ENCODE measurements at regions not wholly inside any gene's neighbourhood (a gene's known extent, or its start where the extent isn't known, plus 50 kb on each side); places are given as distances from the start of the nearest gene placed in this dataset.
"Not testable (repeated sequence)": the region's sequence is repeated elsewhere in the genome, so short reads cannot be mapped to it uniquely, and the experiment has no call there.

GRCh38 chr6:4209196-4209595, 73.8 kb upstream of the ECI2 start:
- Histone ChIP-seq H3K27me3 (ENCODE audit: control insufficient read depth, insufficient read depth, low read length, poor library complexity, severe bottlenecking) (no peaks in the 10 kb centered on the region), H3K4me1 (ENCODE audit: control insufficient read depth, insufficient read depth, low read length) (no peaks in the 10 kb centered on the region), H3K4me3 (ENCODE audit: insufficient read depth, low read depth, low read length) (no peak overlapping the region), H3K27ac (ENCODE audit: insufficient read depth, low read depth, low read length, poor library complexity, severe bottlenecking) (no peak overlapping the region), H3K9me3 (ENCODE audit: control insufficient read depth, low read length) (no peaks in the 10 kb centered on the region), H3K36me3 (ENCODE audit: control insufficient read depth, insufficient read depth, low read length) (no peaks in the 10 kb centered on the region)
- WGBS, 2 experiments, result 90 to 98% methylated on average over 2 of the region's 2 CpGs

DNA sequence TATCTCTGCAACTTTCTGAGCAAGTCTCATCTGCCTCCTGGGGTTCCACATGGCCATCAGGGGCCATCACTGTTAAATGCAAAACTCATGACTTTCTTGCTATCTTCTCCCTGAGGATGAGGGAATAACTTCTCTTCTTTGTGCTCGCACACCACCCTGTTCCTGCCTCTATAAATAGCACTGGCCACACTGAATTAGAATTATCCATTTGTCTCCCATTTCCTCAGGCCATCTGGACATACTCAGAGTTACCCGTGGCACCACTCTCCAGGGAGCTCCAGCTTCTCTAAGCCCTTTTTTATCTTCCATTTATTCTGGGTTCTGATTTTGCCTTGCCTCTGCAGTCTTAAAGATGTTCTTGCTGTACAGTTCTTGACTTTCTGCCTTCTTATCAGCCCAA, 72.8 kb upstream of the ECI2 start:
- WGBS, 2 experiments, result 91 to 93% methylated on average over 2 of the region's 2 CpGs

DNA sequence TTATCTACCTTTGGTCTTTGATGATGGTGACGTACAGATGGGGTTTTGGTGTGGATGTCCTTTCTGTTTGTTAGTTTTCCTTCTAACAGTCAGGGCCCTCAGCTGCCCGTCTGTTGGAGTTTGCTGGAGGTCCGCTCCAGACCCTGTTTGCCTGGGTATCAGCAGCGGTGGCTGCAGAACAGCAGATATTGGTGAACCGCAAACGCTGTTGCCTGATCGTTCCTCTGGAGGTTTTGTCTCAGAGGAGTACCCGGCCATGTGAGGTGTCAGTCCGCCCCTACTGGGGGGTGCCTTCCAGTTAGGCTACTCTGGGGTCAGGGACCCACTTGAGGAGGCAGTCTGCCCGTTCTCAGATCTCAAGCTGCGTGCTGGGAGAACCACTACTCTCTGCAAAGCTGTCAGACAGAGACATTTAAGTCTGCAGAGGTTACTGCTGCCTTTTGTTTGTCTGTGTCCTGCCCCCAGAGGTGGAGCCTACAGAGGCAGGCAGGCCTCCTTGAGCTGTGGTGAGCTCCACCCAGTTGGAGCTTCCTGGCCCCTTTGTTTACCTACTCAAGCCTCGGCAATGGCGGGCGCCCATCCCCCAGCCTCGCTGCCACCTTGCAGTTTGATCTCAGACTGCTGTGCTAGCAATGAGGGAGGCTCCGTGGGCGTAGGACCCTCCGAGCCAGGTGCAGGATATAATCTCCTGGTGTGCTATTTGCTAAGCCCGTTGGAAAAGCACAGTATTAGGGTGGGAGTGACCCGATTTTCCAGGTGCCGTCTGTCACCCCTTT, 68.5 kb upstream of the ECI2 start:
- H3K4me1 ChIP-seq (ENCODE audit: control insufficient read depth, insufficient read depth, low read length); H3K4me3 ChIP-seq (ENCODE audit: insufficient read depth, low read depth, low read length); H3K36me3 ChIP-seq (ENCODE audit: control insufficient read depth, insufficient read depth, low read length); H3K27me3 ChIP-seq (ENCODE audit: control insufficient read depth, insufficient read depth, low read length, poor library complexity, severe bottlenecking); H3K9me3 ChIP-seq (ENCODE audit: control insufficient read depth, low read length); H3K27ac ChIP-seq (ENCODE audit: insufficient read depth, low read depth, low read length, poor library complexity, severe bottlenecking): not testable (repeated sequence)
- 94 to 95% methylated on average over 21 of the region's 21 CpGs for WGBS, 2 experiments

More for the DNA sequence above, 72.8 kb upstream of the ECI2 start:
- Histone ChIP-seq H3K27me3 (ENCODE audit: control insufficient read depth, insufficient read depth, low read length, poor library complexity, severe bottlenecking) (no peaks in the 10 kb centered on the region), H3K27ac (ENCODE audit: insufficient read depth, low read depth, low read length, poor library complexity, severe bottlenecking) (no peak overlapping the region), H3K9me3 (ENCODE audit: control insufficient read depth, low read length) (no peaks in the 10 kb centered on the region), H3K4me3 (ENCODE audit: insufficient read depth, low read depth, low read length) (no peak overlapping the region), H3K4me1 (ENCODE audit: control insufficient read depth, insufficient read depth, low read length) (no peaks in the 10 kb centered on the region), H3K36me3 (ENCODE audit: control insufficient read depth, insufficient read depth, low read length) (no peaks in the 10 kb centered on the region)

DNA sequence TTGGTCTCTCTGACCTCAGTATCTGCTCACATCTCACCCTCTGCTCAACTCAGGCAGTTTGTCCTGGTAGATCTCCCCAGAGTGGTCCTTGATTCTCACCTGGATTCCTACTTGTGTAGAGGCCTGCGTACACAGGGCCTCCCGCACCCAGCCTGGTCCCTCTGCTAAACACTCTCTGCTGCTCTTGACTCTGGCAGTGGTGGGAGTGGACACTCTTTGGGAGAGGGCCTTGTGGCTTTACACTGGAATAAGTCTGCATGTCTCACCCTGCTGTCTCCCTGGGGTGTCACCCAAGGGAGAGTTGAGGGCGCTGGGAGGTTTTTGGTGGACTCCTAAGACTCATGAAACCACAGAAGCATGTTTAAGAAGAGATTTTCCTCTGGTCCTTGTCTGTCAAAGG, 57.3 kb upstream of the ECI2 start:
- H3K4me3 ChIP-seq (ENCODE audit: insufficient read depth, low read depth, low read length), result no peak overlapping the region
- H3K36me3 ChIP-seq (ENCODE audit: control insufficient read depth, insufficient read depth, low read length), result no peaks in the 10 kb centered on the region
- H3K9me3 ChIP-seq (ENCODE audit: control insufficient read depth, low read length), result no peaks in the 10 kb centered on the region
- no peak overlapping the region for H3K27ac ChIP-seq (ENCODE audit: insufficient read depth, low read depth, low read length, poor library complexity, severe bottlenecking)
- WGBS, 2 experiments, result 94 to 95% methylated on average over 3 of the region's 3 CpGs
- no peaks in the 10 kb centered on the region for H3K27me3 ChIP-seq (ENCODE audit: control insufficient read depth, insufficient read depth, low read length, poor library complexity, severe bottlenecking)
- H3K4me1 ChIP-seq (ENCODE audit: control insufficient read depth, insufficient read depth, low read length), result no peaks in the 10 kb centered on the region

GRCh38 chr6:4192173-4192572, 56.8 kb upstream of the ECI2 start:
- Histone ChIP-seq H3K4me1 (ENCODE audit: control insufficient read depth, insufficient read depth, low read length) (no peaks in the 10 kb centered on the region), H3K27ac (ENCODE audit: insufficient read depth, low read depth, low read length, poor library complexity, severe bottlenecking) (no peak overlapping the region), H3K4me3 (ENCODE audit: insufficient read depth, low read depth, low read length) (no peak overlapping the region), H3K27me3 (ENCODE audit: control insufficient read depth, insufficient read depth, low read length, poor library complexity, severe bottlenecking) (no peaks in the 10 kb centered on the region), H3K36me3 (ENCODE audit: control insufficient read depth, insufficient read depth, low read length) (no peaks in the 10 kb centered on the region), H3K9me3 (ENCODE audit: control insufficient read depth, low read length) (no peaks in the 10 kb centered on the region)
- WGBS, 2 experiments, result 89 to 94% methylated on average over 1 of the region's 1 CpG

DNA sequence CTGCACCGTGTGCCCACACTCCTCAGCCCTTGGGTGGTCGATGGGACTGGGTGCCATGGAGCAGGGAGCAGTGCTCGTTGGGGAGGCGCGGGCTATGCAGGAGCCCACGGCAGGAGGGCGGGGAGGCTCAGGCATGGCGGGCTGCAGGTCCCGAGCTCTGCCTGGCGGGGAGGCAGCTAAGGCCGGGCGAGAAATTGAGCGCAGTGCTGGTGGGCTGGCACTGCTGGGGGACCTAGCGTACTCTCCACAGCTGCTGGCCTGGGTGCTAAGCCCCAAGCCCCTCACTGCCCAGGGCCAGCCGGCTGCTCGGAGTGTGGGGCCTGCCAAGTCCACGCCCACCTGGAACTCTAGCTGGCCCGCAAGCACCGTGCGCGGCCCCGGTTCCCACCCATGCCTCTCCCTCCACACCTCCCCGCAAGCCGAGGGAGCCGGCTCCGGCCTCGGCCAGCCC, 55.9 kb upstream of the ECI2 start:
- Histone ChIP-seq H3K36me3 (ENCODE audit: control insufficient read depth, insufficient read depth, low read length) (no peaks in the 10 kb centered on the region), H3K27me3 (ENCODE audit: control insufficient read depth, insufficient read depth, low read length, poor library complexity, severe bottlenecking) (no peaks in the 10 kb centered on the region), H3K4me1 (ENCODE audit: control insufficient read depth, insufficient read depth, low read length) (no peaks in the 10 kb centered on the region), H3K4me3 (ENCODE audit: insufficient read depth, low read depth, low read length) (no peak overlapping the region), H3K27ac (ENCODE audit: insufficient read depth, low read depth, low read length, poor library complexity, severe bottlenecking) (no peak overlapping the region), H3K9me3 (ENCODE audit: control insufficient read depth, low read length) (no peaks in the 10 kb centered on the region)
- WGBS, 2 experiments, result 96 to 98% methylated on average over 27 of the region's 27 CpGs

- Histone ChIP-seq H3K4me3 (ENCODE audit: insufficient read depth, low read depth, low read length) (no peak overlapping the region), H3K9me3 (ENCODE audit: control insufficient read depth, low read length) (no peaks in the 10 kb centered on the region), H3K4me1 (ENCODE audit: control insufficient read depth, insufficient read depth, low read length) (no peaks in the 10 kb centered on the region), H3K27me3 (ENCODE audit: control insufficient read depth, insufficient read depth, low read length, poor library complexity, severe bottlenecking) (no peaks in the 10 kb centered on the region), H3K36me3 (ENCODE audit: control insufficient read depth, insufficient read depth, low read length) (no peaks in the 10 kb centered on the region), H3K27ac (ENCODE audit: insufficient read depth, low read depth, low read length, poor library complexity, severe bottlenecking) (no peak overlapping the region)
- WGBS, 2 experiments, result 95% methylated on average over 10 of the region's 10 CpGs
Observed at GRCh38 chr6:4189249-4189648, 53.9 kb upstream of the ECI2 start.

- Histone ChIP-seq H3K36me3 (ENCODE audit: control insufficient read depth, insufficient read depth, low read length) (no peaks in the 10 kb centered on the region), H3K27ac (ENCODE audit: insufficient read depth, low read depth, low read length, poor library complexity, severe bottlenecking) (no peak overlapping the region)
Observed at GRCh38 chr6:4188801-4189200, 53.4 kb upstream of the ECI2 start.

GRCh38 chr6:4187480-4187879, 52.1 kb upstream of the ECI2 start:
- Histone ChIP-seq H3K36me3 (ENCODE audit: control insufficient read depth, insufficient read depth, low read length) (no peaks in the 10 kb centered on the region), H3K4me3 (ENCODE audit: insufficient read depth, low read depth, low read length) (no peak overlapping the region), H3K4me1 (ENCODE audit: control insufficient read depth, insufficient read depth, low read length) (no peaks in the 10 kb centered on the region), H3K27me3 (ENCODE audit: control insufficient read depth, insufficient read depth, low read length, poor library complexity, severe bottlenecking) (no peaks in the 10 kb centered on the region), H3K9me3 (ENCODE audit: control insufficient read depth, low read length) (no peaks in the 10 kb centered on the region), H3K27ac (ENCODE audit: insufficient read depth, low read depth, low read length, poor library complexity, severe bottlenecking) (no peak overlapping the region)
- WGBS, 2 experiments, result 65 to 68% methylated on average over 2 of the region's 2 CpGs

More at GRCh38 chr6:4188801-4189200, 53.4 kb upstream of the ECI2 start:
- H3K27me3 ChIP-seq (ENCODE audit: control insufficient read depth, insufficient read depth, low read length, poor library complexity, severe bottlenecking), result no peaks in the 10 kb centered on the region
- H3K4me1 ChIP-seq (ENCODE audit: control insufficient read depth, insufficient read depth, low read length), result no peaks in the 10 kb centered on the region
- H3K9me3 ChIP-seq (ENCODE audit: control insufficient read depth, low read length), result no peaks in the 10 kb centered on the region
- 95 to 97% methylated on average over 25 of the region's 25 CpGs for WGBS, 2 experiments
- H3K4me3 ChIP-seq (ENCODE audit: insufficient read depth, low read depth, low read length), result no peak overlapping the region

- H3K27ac ChIP-seq (ENCODE audit: insufficient read depth, low read depth, low read length, poor library complexity, severe bottlenecking), result no peak overlapping the region
- 94 to 97% methylated on average over 4 of the region's 4 CpGs for WGBS, 2 experiments
- H3K27me3 ChIP-seq (ENCODE audit: control insufficient read depth, insufficient read depth, low read length, poor library complexity, severe bottlenecking), result no peaks in the 10 kb centered on the region
- H3K4me3 ChIP-seq (ENCODE audit: insufficient read depth, low read depth, low read length), result no peak overlapping the region
- H3K9me3 ChIP-seq (ENCODE audit: control insufficient read depth, low read length), result no peaks in the 10 kb centered on the region
- no peaks in the 10 kb centered on the region for H3K4me1 ChIP-seq (ENCODE audit: control insufficient read depth, insufficient read depth, low read length)
- no peaks in the 10 kb centered on the region for H3K36me3 ChIP-seq (ENCODE audit: control insufficient read depth, insufficient read depth, low read length)
Observed at GRCh38 chr6:4186385-4186784, 51.0 kb upstream of the ECI2 start.

Measured in ectodermal cell (in vitro differentiated cells).